SH-SY5Y (cell line): ENCODE measurements at regions not wholly inside any gene's neighbourhood (a gene's known extent, or its start where the extent isn't known, plus 50 kb on each side); places are given as distances from the start of the nearest gene placed in this dataset.

Experiments
- GATA2 ChIP-seq: IDR thresholded peaks from 2 replicates; pipeline ENCODE4 v1.6.1; 2011; ENCODE audit warnings: mild to moderate bottlenecking, low read depth, low read length
- GATA3 ChIP-seq: IDR thresholded peaks from 2 replicates; pipeline ENCODE4 v1.6.1; 2011; ENCODE audit warnings: low read depth, mild to moderate bottlenecking, low read length, moderate library complexity

DNA sequence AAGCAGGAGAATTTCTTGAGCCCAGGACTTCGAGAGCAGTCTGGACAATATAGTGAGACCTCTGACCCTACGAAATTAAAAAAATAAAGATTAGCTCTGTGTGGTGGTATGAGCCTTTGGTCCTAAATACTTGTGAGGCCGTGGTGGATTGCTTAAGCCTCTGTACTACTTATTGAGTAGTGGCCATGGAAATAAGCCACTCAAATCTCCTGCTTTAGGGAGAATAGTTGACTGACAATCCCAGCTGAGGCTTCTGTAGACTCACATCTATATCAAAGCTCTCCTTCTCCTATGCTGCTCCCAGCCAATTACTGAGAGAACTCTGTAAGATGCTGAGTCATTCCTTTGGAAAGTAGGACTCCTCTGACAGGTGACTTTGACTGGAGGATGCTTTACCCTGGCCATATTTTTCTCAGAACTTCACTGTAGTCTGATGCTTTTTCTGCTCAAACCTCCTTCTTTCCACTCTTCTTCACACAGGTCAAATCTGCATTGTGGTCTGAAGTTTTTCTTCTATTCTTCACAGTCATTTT lies 420.2 kb downstream of the SLC6A15 start:
- TF ChIP-seq GATA3 (no peak), GATA2 (no peak)

- no peak for TF ChIP-seq GATA3
- TF ChIP-seq GATA2: no peak
Measured at GRCh38 chr12:84484798-84485197, 427.8 kb downstream of the SLC6A15 start.

GRCh38 chr12:84480803-84481202 lies 431.8 kb downstream of the SLC6A15 start:
- TF ChIP-seq GATA2: no peak
- no peak for TF ChIP-seq GATA3

- TF ChIP-seq GATA2 (no peak), GATA3 (no peak)
Measured at GRCh38 chr12:84470361-84470760, 442.2 kb downstream of the SLC6A15 start.

- TF ChIP-seq GATA3 (no peak), GATA2 (no peak)
Measured at GRCh38 chr12:84464616-84465015, 448.0 kb downstream of the SLC6A15 start.

DNA sequence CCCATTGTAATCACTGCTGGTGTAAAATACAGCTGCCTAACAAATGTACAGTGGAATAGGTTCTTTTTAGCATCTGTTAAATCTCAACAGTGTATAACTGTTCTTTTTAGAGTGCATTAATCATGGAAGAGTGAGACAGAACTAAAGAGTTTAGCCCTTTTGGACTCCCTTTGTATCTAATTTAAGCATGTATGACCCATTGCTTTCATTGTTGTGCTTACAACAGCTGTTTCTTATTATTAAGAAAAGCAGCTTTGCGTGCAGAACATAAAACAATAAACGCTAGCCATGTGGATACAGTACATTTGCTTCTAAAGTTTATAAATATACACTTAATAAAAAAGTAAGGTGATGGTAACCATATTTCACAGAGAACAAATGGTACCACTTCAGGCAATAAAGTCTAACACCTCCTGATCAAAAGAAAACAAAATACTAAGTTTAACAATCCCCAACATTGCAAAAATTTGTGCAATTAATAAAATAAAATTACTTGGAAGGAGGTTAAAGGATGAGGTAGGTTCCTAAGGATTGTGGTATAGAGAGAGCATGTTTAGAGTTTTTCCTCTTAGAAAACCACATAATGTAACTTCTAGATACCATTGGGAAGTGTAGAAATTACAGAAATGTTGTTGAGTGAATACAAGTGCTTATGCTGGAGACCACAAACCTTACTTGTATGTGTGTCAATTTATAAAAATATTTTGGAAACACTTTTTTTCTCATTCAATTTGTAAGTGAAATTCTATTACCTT lies 448.7 kb downstream of the SLC6A15 start:
- TF ChIP-seq GATA2 (no peak), GATA3 (no peak)

- TF ChIP-seq GATA3 (peak; percentile 18; the same call in 1 of the 2 replicates), GATA2 (no peak; the same call in 1 of the 2 replicates)
Measured at GRCh38 chr12:84455598-84455997, 457.0 kb downstream of the SLC6A15 start.

DNA sequence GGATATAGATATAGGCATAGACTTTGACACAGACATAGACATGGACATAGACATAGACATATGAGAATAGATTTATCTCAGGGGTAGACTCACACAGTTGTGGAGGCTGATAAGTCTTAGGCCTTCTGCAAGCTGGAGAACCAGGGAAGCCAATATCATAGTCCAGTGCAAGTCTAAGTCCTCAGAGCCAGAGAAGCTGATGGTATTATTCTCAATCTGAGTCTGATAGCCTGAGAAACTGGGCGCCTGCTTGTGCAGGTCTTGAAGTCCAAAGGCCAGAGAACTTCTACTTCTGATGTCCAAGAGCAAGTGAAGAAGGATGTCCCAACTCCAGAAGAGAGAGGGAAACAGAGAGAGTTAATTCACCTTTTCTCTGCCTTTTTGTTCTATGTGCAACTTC lies 476.5 kb downstream of the SLC6A15 start:
- TF ChIP-seq GATA2: no peak
- no peak for TF ChIP-seq GATA3

DNA sequence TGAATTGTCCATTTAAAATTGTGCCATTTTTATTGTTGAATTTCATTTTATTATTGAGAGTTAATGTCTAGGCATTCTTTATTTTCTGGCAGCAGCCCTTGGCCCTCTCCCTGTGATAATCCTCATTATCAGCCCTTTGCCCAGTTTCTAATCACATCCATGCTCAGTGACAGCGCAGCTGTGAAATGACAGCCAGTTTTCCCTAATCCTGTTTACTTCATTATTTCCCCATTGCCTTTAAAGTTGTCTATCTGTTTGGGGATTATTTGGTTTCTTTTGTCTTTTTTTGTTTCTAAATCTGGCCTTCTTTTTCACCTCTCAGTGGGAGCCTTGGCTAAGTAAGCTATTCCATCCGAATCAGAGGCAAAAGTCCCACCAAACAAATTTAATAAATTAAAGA lies 476.9 kb downstream of the SLC6A15 start:
- TF ChIP-seq GATA2 (no peak), GATA3 (no peak)

DNA sequence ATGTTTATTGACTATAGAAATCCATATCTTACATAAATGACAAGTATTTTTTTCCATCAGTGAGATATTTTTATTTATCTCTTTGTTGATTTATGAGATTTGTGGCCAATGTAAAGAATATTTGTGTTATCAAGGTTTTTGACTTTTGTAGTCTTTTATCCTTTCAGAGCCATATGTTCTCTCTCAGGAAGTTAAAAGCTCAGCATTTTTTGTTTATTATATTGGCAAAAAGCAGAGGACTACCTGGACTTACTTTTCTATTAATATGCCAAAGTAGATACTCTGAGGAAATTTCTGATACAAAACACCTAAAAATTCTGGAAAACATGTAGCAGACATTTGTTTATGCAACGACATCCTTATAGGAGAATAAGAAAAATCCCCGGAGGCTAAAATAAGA lies 490.3 kb downstream of the SLC6A15 start:
- no peak for TF ChIP-seq GATA2
- no peak for TF ChIP-seq GATA3

DNA sequence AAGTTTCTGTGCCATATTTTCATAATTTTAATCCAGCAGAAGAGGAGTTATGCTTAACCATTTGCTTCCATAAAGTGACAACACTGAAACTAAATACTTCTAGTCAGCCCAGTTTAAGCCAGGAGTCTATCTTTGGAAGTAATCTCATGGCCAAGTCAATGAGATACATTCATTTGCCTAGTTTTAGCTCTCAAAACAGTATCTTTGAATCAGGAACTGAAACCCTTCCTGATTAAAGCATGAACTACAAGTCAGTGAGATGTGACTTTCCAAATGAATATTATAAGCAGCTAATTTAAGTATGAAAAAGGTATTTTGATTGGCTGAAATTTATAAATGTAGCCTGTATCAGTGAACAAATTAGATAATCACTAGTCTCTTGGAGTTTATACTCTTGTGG lies 491.5 kb downstream of the SLC6A15 start:
- TF ChIP-seq GATA2 (no peak), GATA3 (no peak)

DNA sequence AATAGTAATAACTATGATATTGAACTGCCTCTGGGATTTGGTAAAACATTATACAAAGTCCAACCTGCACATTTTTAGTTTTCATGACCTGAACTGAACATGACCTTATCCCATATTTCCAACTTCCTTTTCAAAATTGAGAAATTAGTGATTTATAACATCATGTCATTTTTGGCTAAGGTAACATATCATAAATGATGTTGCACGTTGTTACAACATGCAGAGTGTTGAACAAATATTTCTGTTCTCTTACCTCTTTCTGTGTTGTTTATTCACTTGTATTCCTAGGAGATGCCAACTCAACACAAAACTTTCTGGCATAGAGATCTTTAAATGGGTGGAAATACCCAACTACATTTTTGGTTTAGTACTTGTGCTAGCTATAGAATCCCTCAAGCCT lies 496.0 kb downstream of the SLC6A15 start:
- no peak for TF ChIP-seq GATA2
- no peak for TF ChIP-seq GATA3

GRCh38 chr12:84415946-84416345 lies 496.7 kb downstream of the SLC6A15 start:
- TF ChIP-seq GATA3: no peak
- TF ChIP-seq GATA2: no peak

DNA sequence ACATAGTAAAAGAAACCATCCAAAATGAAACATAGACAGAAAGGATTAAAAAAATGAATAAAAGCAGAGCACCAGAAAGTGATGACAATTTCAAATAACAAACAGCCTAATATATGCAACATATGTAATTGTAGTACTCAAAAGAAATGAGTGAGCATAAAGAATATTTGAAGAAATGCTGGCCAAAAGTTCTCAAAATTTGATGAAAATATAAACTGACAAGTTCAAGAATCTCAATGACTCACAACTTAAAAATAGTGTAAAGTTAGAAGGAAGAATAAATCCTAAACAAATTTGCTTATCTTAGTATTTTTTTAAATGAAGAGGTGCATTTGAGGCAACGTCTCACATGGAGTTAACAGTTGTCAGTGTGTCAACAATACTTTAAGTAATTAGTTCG lies 498.9 kb downstream of the SLC6A15 start:
- no peak for TF ChIP-seq GATA3
- TF ChIP-seq GATA2: no peak

- no peak for TF ChIP-seq GATA2
- TF ChIP-seq GATA3: no peak
Measured at GRCh38 chr12:84412226-84412625, 500.4 kb downstream of the SLC6A15 start.
